Epithelial cell of esophagus (primary cell): ENCODE measurements at regions not wholly inside any gene's neighbourhood (a gene's known extent, or its start where the extent isn't known, plus 50 kb on each side); places are given as distances from the start of the nearest gene placed in this dataset.

Experiments
- DNase-seq: peaks from one replicate; pipeline ENCODE4 v3.0.0; 2010; ENCODE audit warnings: low read depth
- H3K4me3 ChIP-seq: 2 replicates; pipeline ENCODE4 v1.5.1; 2011; ENCODE audit warnings: mild to moderate bottlenecking, low read length, control low read depth
- CTCF ChIP-seq: IDR thresholded peaks from 2 replicates; pipeline ENCODE4 v1.5.1; 2011; ENCODE audit warnings: low read depth, mild to moderate bottlenecking, low read length, control low read depth, inconsistent platforms; ENCODE audit not compliant: insufficient read depth; ENCODE audit errors: missing control alignments

GRCh38 chr3:177764933-177765332 is 567.7 kb upstream of the TBL1XR1 start:
- DNase-seq, result no peak
- no peak overlapping the region for H3K4me3 ChIP-seq
- TF ChIP-seq CTCF, result no peak

- no peak overlapping the region for H3K4me3 ChIP-seq
- TF ChIP-seq CTCF, result no peak
- DNase-seq, result peak; percentile 56
These were observed 573.3 kb upstream of the TBL1XR1 start for GRCh38 chr3:177770383-177771230.

GRCh38 chr3:177771780-177772179 is 574.5 kb upstream of the TBL1XR1 start:
- TF ChIP-seq CTCF, result no peak

GRCh38 chr3:177772908-177773557 is 575.8 kb upstream of the TBL1XR1 start:
- no peak for TF ChIP-seq CTCF
- no peak for DNase-seq
- no peak overlapping the region for H3K4me3 ChIP-seq

More at GRCh38 chr3:177771780-177772179, 574.5 kb upstream of the TBL1XR1 start:
- no peak for DNase-seq
- H3K4me3 ChIP-seq, result no peak overlapping the region

GRCh38 chr3:177773717-177774116 is 576.4 kb upstream of the TBL1XR1 start:
- H3K4me3 ChIP-seq, result no peak overlapping the region
- no peak for DNase-seq
- no peak for TF ChIP-seq CTCF

GRCh38 chr3:177776661-177777101 is 579.4 kb upstream of the TBL1XR1 start:
- TF ChIP-seq CTCF, result no peak
- DNase-seq, result peak; percentile 94
- H3K4me3 ChIP-seq, result no peak overlapping the region

GRCh38 chr3:177777699-177778098 is 580.4 kb upstream of the TBL1XR1 start:
- peak; percentile 79 for DNase-seq
- H3K4me3 ChIP-seq, result no peak overlapping the region
- peak; percentile 95 for TF ChIP-seq CTCF
